ENCODE measurements at regions not wholly inside any gene's neighbourhood (a gene's known extent, or its start where the extent isn't known, plus 50 kb on each side); places are given as distances from the start of the nearest gene placed in this dataset.

DNA sequence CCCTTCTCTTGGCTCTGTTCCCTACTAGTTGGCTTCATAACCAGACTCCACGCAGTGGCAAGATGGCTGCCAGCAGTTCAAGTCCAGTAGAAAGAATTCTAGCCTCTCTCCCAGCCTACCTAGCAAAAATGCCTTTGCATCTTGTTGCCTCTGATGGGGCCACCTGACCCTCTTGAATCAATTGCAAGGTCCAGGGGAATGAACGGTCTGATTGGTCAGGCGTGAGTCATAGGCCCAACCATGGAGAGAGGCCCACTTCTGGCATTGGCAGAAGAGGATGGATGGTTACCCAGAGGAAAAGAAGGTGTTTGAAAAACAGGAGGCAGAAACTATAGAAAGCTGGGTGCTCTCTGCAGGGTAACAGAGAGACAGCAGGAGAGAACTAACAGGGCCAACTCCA lies 622.6 kb downstream of the CCDC171 start:
- TF ChIP-seq GRHL2 (CRISPR knock-in tag; IDR thresholded peaks at IDR 0.05; ENCODE audit: insufficient replicate concordance, severe bottlenecking): no peak
- no peak for TF ChIP-seq HMGXB4 (CRISPR knock-in tag; IDR thresholded peaks at IDR 0.05)
- no peak for TF ChIP-seq AR (CRISPR knock-in tag; IDR thresholded peaks at IDR 0.05)
- TF ChIP-seq ZNF281 (CRISPR knock-in tag; IDR thresholded peaks at IDR 0.05): no peak
- no peak for TF ChIP-seq KAT7 (CRISPR knock-in tag; IDR thresholded peaks at IDR 0.05; ENCODE audit: borderline replicate concordance)
- CTCF ChIA-PET: no interaction called here
- DNase-seq (ENCODE audit: low spot score) (no peak), ATAC-seq (no peak)
- Mint-ChIP-seq H3K27me3 (ENCODE audit: low read depth) (no peaks in the 10 kb centered on the region), H3K4me3 (no peak overlapping the region), H3K9me3 (no peaks in the 10 kb centered on the region), H3K36me3 (no peaks in the 10 kb centered on the region), H3K4me1 (no peaks in the 10 kb centered on the region), H3K27ac (no peak overlapping the region)
- POLR2A ChIA-PET: no interaction called here

DNA sequence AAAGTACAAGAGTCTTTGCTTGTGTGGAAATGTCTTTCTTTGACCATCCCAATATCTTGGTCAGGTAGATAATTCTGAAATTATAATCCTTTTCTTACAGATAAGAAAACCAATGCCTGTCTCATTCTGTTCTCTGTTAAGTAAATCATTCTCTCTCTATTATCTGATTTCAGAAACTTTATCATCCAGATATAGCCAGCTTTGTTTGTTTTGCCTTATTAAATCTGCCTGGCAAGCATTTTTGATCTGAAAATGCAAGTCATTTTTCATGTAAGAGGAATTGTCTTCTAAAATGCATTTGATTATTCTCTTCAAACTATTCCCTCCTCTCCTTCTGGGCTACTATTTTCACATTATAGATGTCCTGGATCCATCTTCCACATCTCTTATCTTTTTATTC lies 625.5 kb downstream of the CCDC171 start:
- ChIA-PET CTCF (no interaction called here), POLR2A (no interaction called here)
- Mint-ChIP-seq H3K4me1 (no peaks in the 10 kb centered on the region), H3K27me3 (ENCODE audit: low read depth) (no peaks in the 10 kb centered on the region), H3K4me3 (no peak overlapping the region), H3K36me3 (no peaks in the 10 kb centered on the region), H3K27ac (no peak overlapping the region), H3K9me3 (no peaks in the 10 kb centered on the region)
- ATAC-seq (no peak), DNase-seq (ENCODE audit: low spot score) (no peak)
- TF ChIP-seq TEAD1 (CRISPR knock-in tag; IDR thresholded peaks at IDR 0.05) (no peak), ATF1 (CRISPR knock-in tag; IDR thresholded peaks at IDR 0.05) (no peak), NFATC4 (CRISPR knock-in tag; IDR thresholded peaks at IDR 0.05) (no peak), AR (CRISPR knock-in tag; IDR thresholded peaks at IDR 0.05) (no peak)
- TF ChIP-seq, protein P1, sequence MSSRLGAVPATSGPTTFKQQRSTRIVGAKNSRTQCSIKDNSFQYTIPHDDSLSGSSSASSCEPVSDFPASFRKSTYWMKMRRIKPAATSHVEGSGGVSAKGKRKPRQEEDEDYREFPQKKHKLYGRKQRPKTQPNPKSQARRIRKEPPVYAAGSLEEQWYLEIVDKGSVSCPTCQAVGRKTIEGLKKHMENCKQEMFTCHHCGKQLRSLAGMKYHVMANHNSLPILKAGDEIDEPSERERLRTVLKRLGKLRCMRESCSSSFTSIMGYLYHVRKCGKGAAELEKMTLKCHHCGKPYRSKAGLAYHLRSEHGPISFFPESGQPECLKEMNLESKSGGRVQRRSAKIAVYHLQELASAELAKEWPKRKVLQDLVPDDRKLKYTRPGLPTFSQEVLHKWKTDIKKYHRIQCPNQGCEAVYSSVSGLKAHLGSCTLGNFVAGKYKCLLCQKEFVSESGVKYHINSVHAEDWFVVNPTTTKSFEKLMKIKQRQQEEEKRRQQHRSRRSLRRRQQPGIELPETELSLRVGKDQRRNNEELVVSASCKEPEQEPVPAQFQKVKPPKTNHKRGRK (CRISPR knock-in tag; IDR thresholded peaks at IDR 0.05; ENCODE audit: borderline replicate concordance): no peak

DNA sequence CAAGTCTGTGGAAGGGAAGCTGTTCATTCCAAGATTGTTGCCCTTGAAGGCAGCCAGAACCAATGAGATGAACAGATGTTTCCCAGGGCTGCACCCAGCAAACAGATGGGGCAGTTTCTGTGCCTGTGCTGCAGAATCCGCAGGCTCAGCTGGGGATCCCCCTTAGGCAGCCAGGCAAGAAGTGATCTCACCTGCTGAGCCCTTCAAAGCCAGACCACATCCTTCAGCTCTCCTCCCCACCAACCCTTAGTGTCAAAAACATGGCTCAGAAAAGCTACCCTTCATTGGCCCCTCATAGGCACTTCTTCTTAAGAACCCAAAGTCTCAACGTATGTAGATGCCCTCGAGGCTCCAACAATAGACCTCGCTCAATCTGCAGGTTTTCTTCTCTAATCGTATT lies 626.7 kb downstream of the CCDC171 start:
- H3K9me3 Mint-ChIP-seq: no peaks in the 10 kb centered on the region
- no peak for ATAC-seq
- H3K4me1 Mint-ChIP-seq: no peaks in the 10 kb centered on the region
- DNase-seq (ENCODE audit: low spot score): no peak
- H3K27me3 Mint-ChIP-seq (ENCODE audit: low read depth): no peaks in the 10 kb centered on the region
- ChIA-PET POLR2A (interaction anchor here (0.5 kb wide), 1 partner anchor 585 kb away, joined by 3 read pairs; no protein-coding TSS in a partner anchor), CTCF (interaction anchor here (0.6 kb wide), 1 partner anchor 13 kb away, joined by 4 read pairs; no protein-coding TSS in a partner anchor)
- no peak overlapping the region for H3K4me3 Mint-ChIP-seq
- no peak overlapping the region for H3K27ac Mint-ChIP-seq
- no peaks in the 10 kb centered on the region for H3K36me3 Mint-ChIP-seq
- TF ChIP-seq MYBL2 (CRISPR knock-in tag; IDR thresholded peaks at IDR 0.05) (no peak), ZBTB21 (CRISPR knock-in tag; IDR thresholded peaks at IDR 0.05; ENCODE audit: borderline replicate concordance) (no peak), ZNF416 (CRISPR knock-in tag; IDR thresholded peaks at IDR 0.05) (no peak), EMX1 (CRISPR knock-in tag; IDR thresholded peaks at IDR 0.05) (no peak), RELA (CRISPR knock-in tag; IDR thresholded peaks at IDR 0.05; ENCODE audit: borderline replicate concordance) (no peak)
- TF ChIP-seq, protein P2, sequence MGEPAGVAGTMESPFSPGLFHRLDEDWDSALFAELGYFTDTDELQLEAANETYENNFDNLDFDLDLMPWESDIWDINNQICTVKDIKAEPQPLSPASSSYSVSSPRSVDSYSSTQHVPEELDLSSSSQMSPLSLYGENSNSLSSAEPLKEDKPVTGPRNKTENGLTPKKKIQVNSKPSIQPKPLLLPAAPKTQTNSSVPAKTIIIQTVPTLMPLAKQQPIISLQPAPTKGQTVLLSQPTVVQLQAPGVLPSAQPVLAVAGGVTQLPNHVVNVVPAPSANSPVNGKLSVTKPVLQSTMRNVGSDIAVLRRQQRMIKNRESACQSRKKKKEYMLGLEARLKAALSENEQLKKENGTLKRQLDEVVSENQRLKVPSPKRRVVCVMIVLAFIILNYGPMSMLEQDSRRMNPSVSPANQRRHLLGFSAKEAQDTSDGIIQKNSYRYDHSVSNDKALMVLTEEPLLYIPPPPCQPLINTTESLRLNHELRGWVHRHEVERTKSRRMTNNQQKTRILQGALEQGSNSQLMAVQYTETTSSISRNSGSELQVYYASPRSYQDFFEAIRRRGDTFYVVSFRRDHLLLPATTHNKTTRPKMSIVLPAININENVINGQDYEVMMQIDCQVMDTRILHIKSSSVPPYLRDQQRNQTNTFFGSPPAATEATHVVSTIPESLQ (CRISPR knock-in tag; IDR thresholded peaks at IDR 0.05): no peak
- TF ChIP-seq, protein P3, sequence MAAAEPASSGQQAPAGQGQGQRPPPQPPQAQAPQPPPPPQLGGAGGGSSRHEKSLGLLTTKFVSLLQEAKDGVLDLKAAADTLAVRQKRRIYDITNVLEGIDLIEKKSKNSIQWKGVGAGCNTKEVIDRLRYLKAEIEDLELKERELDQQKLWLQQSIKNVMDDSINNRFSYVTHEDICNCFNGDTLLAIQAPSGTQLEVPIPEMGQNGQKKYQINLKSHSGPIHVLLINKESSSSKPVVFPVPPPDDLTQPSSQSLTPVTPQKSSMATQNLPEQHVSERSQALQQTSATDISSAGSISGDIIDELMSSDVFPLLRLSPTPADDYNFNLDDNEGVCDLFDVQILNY (CRISPR knock-in tag; IDR thresholded peaks at IDR 0.05): no peak
- TF ChIP-seq, protein P4, sequence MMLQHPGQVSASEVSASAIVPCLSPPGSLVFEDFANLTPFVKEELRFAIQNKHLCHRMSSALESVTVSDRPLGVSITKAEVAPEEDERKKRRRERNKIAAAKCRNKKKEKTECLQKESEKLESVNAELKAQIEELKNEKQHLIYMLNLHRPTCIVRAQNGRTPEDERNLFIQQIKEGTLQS (CRISPR knock-in tag; conservative IDR thresholded peaks at IDR 0.05): no peak
